Neural progenitor cell (in vitro differentiated cells): ENCODE measurements at regions not wholly inside any gene's neighbourhood (a gene's known extent, or its start where the extent isn't known, plus 50 kb on each side); places are given as distances from the start of the nearest gene placed in this dataset.

ENCODE experiments used
- EZH2 ChIP-seq: fragments of 200-600 bp; sonication (generic); IDR thresholded peaks from 2 replicates; pipeline ENCODE4 v1.6.1; 2017; ENCODE audit warnings: antibody characterized with exemption, mild to moderate bottlenecking, moderate library complexity
- EZH2phosphoT487 ChIP-seq: fragments of 200-600 bp; sonication (generic); IDR thresholded peaks from 2 replicates; pipeline ENCODE4 v1.6.1; 2017; ENCODE audit warnings: antibody characterized with exemption
- TF ChIP-seq, protein P1 (sequence below): fragments of 200-600 bp; sonication (generic); IDR thresholded peaks from 2 replicates; pipeline ENCODE4 v1.5.1; 2017; ENCODE audit warnings: antibody characterized with exemption, mild to moderate bottlenecking

DNA sequence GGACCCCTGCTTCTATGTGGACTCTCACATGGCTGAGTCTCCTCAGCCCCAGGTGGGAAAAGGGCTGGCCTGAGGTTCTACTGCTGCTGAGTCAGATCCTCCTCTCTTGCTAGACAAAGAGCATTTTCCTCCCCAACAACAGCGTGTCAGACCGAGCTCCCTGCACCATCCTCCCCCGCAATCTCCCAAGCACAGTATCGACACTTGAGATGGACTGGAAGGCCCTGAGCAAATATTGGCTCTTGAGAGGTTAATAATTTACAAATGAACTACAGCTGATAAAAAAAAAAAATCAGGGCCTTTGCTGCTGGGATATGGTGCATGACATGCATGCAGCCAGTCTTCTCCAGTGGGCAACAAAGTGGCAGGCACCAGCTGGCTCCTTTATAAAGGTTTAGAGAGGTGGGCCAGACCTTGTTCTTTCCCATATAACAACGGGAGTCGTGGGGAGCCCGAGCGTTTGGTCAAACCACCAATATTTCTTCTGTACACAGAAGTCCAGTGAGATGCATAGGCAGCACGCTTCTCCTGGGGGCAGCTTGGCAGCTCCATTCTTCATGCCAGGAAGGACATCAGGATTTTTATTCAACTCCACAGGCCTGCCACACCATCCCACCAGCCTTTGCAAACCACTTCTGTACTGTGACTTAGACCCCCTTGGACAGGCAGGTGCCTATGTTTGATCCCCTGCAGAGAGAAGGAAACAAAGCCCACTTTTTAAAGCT is 55.4 kb upstream of the CAMK1G start:
- TF ChIP-seq, protein P1, sequence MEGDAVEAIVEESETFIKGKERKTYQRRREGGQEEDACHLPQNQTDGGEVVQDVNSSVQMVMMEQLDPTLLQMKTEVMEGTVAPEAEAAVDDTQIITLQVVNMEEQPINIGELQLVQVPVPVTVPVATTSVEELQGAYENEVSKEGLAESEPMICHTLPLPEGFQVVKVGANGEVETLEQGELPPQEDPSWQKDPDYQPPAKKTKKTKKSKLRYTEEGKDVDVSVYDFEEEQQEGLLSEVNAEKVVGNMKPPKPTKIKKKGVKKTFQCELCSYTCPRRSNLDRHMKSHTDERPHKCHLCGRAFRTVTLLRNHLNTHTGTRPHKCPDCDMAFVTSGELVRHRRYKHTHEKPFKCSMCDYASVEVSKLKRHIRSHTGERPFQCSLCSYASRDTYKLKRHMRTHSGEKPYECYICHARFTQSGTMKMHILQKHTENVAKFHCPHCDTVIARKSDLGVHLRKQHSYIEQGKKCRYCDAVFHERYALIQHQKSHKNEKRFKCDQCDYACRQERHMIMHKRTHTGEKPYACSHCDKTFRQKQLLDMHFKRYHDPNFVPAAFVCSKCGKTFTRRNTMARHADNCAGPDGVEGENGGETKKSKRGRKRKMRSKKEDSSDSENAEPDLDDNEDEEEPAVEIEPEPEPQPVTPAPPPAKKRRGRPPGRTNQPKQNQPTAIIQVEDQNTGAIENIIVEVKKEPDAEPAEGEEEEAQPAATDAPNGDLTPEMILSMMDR, result no peak
- TF ChIP-seq EZH2phosphoT487 (no peak), EZH2 (no peak)
